HEK293 (cell line): ENCODE measurements at regions not wholly inside any gene's neighbourhood (a gene's known extent, or its start where the extent isn't known, plus 50 kb on each side); places are given as distances from the start of the nearest gene placed in this dataset.

Experiments
- CTCF ChIA-PET: fragments of 350-600 bp; formaldehyde crosslinking; extraction: SDS; loops from one replicate; lab custom pipeline; 2021; ENCODE audit warnings: antibody characterized with exemption; lab: Yijun Ruan, JAX
- POLR2A ChIA-PET: fragments of 300-600 bp; formaldehyde crosslinking; extraction: SDS; loops from one replicate; lab custom pipeline; 2020; ENCODE audit warnings: antibody characterized with exemption, inconsistent platforms; lab: Yijun Ruan, JAX
- H3K27ac ChIP-seq: fragments of 200-500 bp; sonication (Bioruptor generic); 2 replicates; pipeline ENCODE4 v1.5.1; 2014; ENCODE audit warnings: low read depth, low read length, control low read depth, inconsistent platforms; ENCODE audit errors: extremely low read depth
- H3K36me3 ChIP-seq, 2 experiments: fragments of 200-500 bp in 1 of 2; sonication (Bioruptor generic) in 1 of 2; 1 replicate in 1 of 2; 2 replicates in 1 of 2; pipeline ENCODE4 v1.5.1; 2014 to 2017; ENCODE audit warnings: inconsistent platforms in 2 of 2, low read length in 2 of 2; ENCODE audit not compliant: control insufficient read depth in 2 of 2, insufficient read depth in 1 of 2
- H3K4me1 ChIP-seq: fragments of 200-500 bp; sonication (Bioruptor generic); 2 replicates; pipeline ENCODE4 v1.5.1; 2014; ENCODE audit warnings: mild to moderate bottlenecking, low read length, inconsistent platforms; ENCODE audit not compliant: control insufficient read depth, insufficient read depth
- H3K4me3 ChIP-seq: 2 replicates; pipeline ENCODE4 v1.5.1; 2011; ENCODE audit warnings: low read depth, mild to moderate bottlenecking, control low read depth, low read length, moderate library complexity
- H3K9me3 ChIP-seq: fragments of 200-500 bp; sonication (Bioruptor generic); 2 replicates; pipeline ENCODE4 v1.5.1; 2014; ENCODE audit warnings: low read depth, low read length, inconsistent platforms; ENCODE audit not compliant: control insufficient read depth, insufficient read depth
- CTCF ChIP-seq: fragments of 450-650 bp; formaldehyde crosslinking; IDR thresholded peaks from 2 replicates; pipeline ENCODE4 v1.5.1; 2016; ENCODE audit warnings: missing biosample characterization, missing genetic modification characterization
- ELK4 ChIP-seq: IDR thresholded peaks from 2 replicates; pipeline ENCODE4 v1.6.1; 2011; ENCODE audit warnings: mild to moderate bottlenecking, low read depth, low read length, borderline replicate concordance
- KLF16 ChIP-seq: fragments of 450-650 bp; formaldehyde crosslinking; IDR thresholded peaks from 2 replicates; pipeline ENCODE4 v1.5.1; 2017; ENCODE audit warnings: missing biosample characterization, missing genetic modification characterization
- RBAK ChIP-seq: fragments of 450-650 bp; formaldehyde crosslinking; IDR thresholded peaks from 2 replicates; pipeline ENCODE4 v1.5.1; 2016; ENCODE audit warnings: missing biosample characterization, missing genetic modification characterization
- YY1 ChIP-seq: fragments of 450-650 bp; formaldehyde crosslinking; IDR thresholded peaks from 2 replicates; pipeline ENCODE4 v1.5.1; 2018; ENCODE audit warnings: missing biosample characterization, missing genetic modification characterization
- ZBTB26 ChIP-seq: fragments of 450-650 bp; formaldehyde crosslinking; optimal IDR thresholded peaks from 2 replicates; pipeline ENCODE3; 2016; ENCODE audit warnings: missing biosample characterization, mild to moderate bottlenecking, missing genetic modification characterization
- ZFP3 ChIP-seq: fragments of 450-650 bp; formaldehyde crosslinking; IDR thresholded peaks from 2 replicates; pipeline ENCODE4 v1.5.1; 2016; ENCODE audit warnings: low read depth, missing biosample characterization, missing genetic modification characterization
- ZNF157 ChIP-seq: fragments of 450-650 bp; formaldehyde crosslinking; IDR thresholded peaks from 2 replicates; pipeline ENCODE4 v1.5.1; 2016; ENCODE audit warnings: missing biosample characterization, missing genetic modification characterization
- ZNF266 ChIP-seq: fragments of 450-650 bp; formaldehyde crosslinking; IDR thresholded peaks from 2 replicates; pipeline ENCODE4 v1.5.1; 2016; ENCODE audit warnings: missing biosample characterization, missing genetic modification characterization, low read depth
- ZNF280D ChIP-seq: fragments of 450-650 bp; formaldehyde crosslinking; IDR thresholded peaks from 2 replicates; pipeline ENCODE4 v1.5.1; 2016; ENCODE audit warnings: missing biosample characterization, missing genetic modification characterization
- ZNF423 ChIP-seq: fragments of 450-650 bp; formaldehyde crosslinking; IDR thresholded peaks from 2 replicates; pipeline ENCODE4 v1.5.1; 2016; ENCODE audit warnings: missing biosample characterization, missing genetic modification characterization
- ZNF48 ChIP-seq: fragments of 450-650 bp; formaldehyde crosslinking; IDR thresholded peaks from 2 replicates; pipeline ENCODE4 v1.5.1; 2016; ENCODE audit warnings: missing biosample characterization, missing genetic modification characterization
- ZNF677 ChIP-seq: fragments of 450-650 bp; IDR thresholded peaks from 2 replicates; pipeline ENCODE4 v1.5.0; 2018; ENCODE audit warnings: missing biosample characterization, mild to moderate bottlenecking, missing genetic modification characterization, moderate library complexity
- ZNF704 ChIP-seq: fragments of 450-650 bp; formaldehyde crosslinking; IDR thresholded peaks from 2 replicates; pipeline ENCODE4 v1.5.1; 2016; ENCODE audit warnings: missing biosample characterization, missing genetic modification characterization
- ZNF843 ChIP-seq: fragments of 450-650 bp; formaldehyde crosslinking; IDR thresholded peaks from 2 replicates; pipeline ENCODE4 v1.5.1; 2016; ENCODE audit warnings: missing biosample characterization, missing genetic modification characterization
- ZSCAN4 ChIP-seq: fragments of 450-650 bp; formaldehyde crosslinking; IDR thresholded peaks from 2 replicates; pipeline ENCODE4 v1.5.1; 2017; ENCODE audit warnings: missing biosample characterization, missing genetic modification characterization

- TF ChIP-seq CTCF (tag by site-specific recombination) (no peak), ZFP3 (tag by site-specific recombination) (no peak), ZNF48 (tag by site-specific recombination) (no peak), ZNF677 (tag by site-specific recombination) (no peak), RBAK (tag by site-specific recombination) (no peak), ZSCAN4 (tag by site-specific recombination) (no peak), ZNF423 (tag by site-specific recombination) (no peak), ZNF266 (tag by site-specific recombination) (no peak), ZNF280D (tag by site-specific recombination) (no peak), ZNF157 (tag by site-specific recombination) (no peak), ZNF843 (tag by site-specific recombination) (no peak)
Measured at GRCh38 chr2:56801770-56802169, 618.0 kb downstream of the CCDC85A start (continued).

GRCh38 chr2:56803596-56803995 lies 619.8 kb downstream of the CCDC85A start:
- no peaks in the 10 kb centered on the region for H3K9me3 ChIP-seq
- no peak for TF ChIP-seq KLF16
- TF ChIP-seq ZNF704 (tag by site-specific recombination): no peak
- TF ChIP-seq YY1: no peak
- no peak for TF ChIP-seq ZBTB26 (tag by site-specific recombination)
- TF ChIP-seq ELK4: no peak
- TF ChIP-seq CTCF (tag by site-specific recombination): no peak
- H3K4me3 ChIP-seq: no peak overlapping the region
- CTCF ChIA-PET: interaction anchor here (0.5 kb wide), 1 partner anchor 35 kb away, joined by 3 read pairs; no protein-coding TSS in a partner anchor
- no peaks in the 10 kb centered on the region for H3K4me1 ChIP-seq
- H3K27ac ChIP-seq: no peak overlapping the region
- POLR2A ChIA-PET: no interaction called here
- H3K36me3 ChIP-seq: no peaks in the 10 kb centered on the region
